HG02798 (cell line): ENCODE measurements at regions not wholly inside any gene's neighbourhood (a gene's known extent, or its start where the extent isn't known, plus 50 kb on each side); places are given as distances from the start of the nearest gene placed in this dataset.

Source experiments
- ATAC-seq: cut with Tn5 transposase; IDR thresholded peaks from one replicate; pipeline ENCODE4 v1.9.1; 2021; ENCODE audit warnings: mild to moderate bottlenecking; ENCODE audit not compliant: unreplicated experiment, poor library complexity

DNA sequence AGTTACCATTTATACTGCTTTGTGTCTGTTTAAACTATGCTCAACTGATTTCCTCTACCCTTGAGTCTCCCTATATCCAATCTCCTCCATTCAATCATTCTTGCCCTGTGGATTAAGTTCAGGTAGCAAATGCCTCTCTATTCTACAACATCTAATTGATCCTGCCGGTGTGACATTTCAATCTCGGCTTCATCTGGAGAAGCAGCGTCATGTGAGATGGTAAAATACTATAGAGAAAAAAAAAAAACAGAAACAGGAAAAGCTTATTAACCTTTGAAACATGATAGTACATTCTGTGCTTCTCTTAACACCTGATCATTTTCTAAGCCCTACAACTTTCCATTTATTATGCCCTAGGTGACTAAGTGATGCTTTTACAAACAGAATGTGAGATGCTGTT, 89.4 kb downstream of the KCTD12 start:
- no peak for ATAC-seq

DNA sequence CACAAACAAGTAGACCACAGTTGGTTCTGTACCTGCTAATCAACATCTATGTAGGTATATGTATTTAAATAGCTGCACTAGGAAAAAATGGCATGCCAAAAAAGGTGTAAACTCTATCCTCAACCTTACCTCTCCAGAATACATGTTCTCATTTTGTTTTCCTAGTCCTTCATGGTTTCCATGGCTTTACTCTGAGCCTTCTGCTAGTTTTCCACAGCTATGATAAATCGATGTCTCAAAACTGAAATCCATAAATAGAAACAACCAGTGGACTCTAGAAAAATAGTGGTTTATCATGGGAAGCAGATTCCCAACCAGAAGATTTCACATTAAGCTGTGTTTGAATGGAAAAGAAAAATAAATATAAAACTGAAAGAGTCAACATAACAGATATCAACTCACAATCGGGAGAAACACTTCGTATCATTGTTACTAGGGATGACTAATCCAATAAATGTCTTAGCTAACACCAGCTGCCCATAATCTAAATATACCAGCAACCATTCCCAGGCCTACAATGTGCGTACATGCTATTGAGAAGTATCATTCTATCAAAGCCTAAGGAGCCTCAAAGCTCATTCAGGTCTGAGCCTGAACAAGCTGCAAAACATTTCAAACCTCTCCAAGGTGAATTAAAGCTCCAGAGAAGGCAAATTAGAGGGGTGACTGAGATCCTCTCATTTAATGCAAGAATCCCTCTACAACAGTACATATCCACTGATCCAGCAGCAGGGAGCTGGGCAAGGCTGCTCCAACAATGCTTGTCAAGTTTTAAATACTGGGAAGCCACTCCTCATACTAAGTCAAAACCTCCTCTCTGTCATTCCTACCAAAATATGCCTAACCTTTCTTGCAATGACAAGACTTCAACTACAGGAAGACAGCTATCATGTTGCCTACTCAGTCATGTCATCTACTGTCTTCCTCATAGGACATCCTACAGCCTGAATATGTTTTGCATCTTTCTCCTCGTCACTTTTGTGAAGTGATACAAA, 90.2 kb downstream of the KCTD12 start:
- no peak for ATAC-seq

DNA sequence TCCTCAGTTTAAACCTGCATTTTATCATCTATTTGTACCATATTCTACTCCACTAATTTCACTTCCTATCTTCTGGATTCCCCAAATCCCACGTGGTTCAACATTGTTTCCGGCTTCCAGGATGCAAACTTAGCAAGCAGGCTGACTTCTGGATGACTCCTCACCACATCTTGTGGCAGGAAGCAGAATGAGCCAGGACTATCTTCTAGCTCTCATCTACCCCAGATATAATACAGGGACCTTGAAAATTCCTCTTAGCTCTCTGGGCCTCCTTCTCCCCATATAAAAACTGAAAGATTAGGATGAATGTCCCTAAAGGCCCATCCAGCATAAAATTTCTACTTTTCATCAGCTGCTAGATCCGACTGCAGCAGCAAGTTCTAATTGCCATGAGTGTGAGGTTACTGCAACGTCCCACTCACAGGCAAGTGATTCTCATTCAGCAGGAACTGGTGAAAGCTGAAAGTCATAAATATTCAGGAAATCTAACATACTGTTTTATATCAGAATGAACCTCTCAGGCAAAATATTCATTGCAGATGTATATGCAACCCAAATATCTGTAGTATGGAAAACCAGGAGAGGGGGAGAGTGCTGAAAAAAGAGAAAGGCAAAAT, 93.4 kb downstream of the KCTD12 start:
- no peak for ATAC-seq

DNA sequence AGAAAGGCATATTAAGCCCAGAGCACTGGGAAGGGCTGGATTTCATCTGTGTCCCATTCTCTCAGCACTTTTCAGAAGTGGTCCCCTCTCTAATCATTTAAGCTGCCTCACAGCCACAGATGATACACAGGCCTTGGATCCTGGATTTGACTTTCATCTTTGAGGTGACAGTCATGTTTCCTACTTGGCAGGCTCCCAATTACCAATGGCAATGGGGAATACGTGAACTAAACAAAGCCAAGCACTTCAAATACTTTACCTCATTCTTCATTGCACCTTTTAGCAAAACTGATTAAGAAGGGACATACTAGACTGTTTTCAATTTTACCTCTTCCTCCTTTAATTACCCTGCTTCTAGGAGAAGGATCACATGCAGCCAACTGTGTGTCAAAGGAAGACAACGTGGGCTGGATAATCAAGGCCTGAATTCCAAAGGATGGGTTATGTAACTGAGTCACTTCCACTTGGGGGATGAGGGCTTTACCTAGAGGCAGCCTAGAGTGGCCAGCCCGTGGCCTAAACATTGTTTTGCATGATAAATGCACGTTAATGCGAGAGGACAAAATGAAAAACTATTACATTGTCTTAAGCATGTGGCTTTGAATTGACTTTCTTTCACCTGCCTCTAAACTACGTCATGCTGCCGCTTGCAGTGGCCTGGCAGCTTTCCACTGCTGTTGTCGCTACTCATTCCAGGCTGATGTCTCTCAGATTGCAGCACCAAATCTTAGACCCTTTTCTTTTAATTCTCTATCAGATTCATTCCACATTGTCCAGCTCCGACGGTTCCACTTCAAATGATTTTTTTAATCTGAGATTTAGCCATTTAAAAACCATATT, 95.0 kb downstream of the KCTD12 start:
- no peak for ATAC-seq

DNA sequence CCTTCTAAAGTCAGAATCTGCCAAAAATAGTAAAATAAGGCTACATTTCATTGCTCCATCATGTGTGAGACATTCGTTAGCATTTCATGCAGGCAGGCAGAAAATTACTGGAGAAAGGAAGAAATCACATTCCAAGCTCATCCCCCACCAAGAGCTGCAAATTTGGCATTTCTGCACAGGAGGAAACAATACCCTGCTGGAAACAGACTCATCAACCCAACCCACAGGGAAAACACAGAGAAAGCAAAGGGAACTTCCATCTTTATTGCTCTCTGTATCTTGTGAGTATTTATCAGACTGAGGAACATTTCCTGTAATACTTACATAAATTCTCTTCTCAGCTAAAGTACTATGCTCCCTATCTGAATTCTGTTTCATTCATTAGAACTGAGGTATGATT, 95.7 kb downstream of the KCTD12 start:
- no peak for ATAC-seq

DNA sequence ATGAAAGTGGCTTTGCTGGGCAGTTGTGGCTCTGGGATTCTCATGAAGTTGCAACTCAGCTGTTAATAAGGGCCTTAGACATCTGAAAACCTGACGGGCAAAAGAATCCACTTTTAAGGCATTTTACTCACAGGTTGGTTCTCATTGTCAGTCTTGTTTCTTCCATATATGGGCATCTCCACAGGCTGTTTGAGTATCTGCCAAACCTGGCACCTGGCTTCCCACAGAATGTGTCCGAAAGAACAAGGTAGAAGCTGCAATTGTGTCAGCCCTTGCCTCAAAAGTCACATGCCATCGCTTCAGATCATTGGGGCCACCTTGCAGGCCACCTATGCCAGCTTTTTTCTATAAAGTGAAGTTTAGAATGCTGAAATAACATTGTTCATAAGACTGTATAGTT, 102.4 kb downstream of the KCTD12 start:
- no peak for ATAC-seq

DNA sequence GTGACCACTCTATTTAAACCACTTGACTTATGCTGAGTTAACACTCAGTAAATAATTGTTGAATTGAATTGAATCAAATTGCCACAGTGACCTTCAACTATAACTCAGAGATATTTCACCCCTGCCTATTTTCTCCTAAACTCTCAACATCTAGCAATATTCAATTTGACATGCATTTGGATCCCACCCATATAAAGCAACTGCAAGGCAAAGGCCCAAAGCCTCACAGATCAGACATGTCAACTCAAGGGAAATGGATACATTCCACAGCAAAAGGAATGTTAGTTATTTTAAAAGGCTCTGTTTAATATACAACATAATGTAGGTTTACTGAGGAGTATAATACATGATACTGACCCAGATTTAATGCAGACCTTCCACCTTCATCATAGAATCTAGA, 107.4 kb downstream of the KCTD12 start:
- no peak for ATAC-seq

DNA sequence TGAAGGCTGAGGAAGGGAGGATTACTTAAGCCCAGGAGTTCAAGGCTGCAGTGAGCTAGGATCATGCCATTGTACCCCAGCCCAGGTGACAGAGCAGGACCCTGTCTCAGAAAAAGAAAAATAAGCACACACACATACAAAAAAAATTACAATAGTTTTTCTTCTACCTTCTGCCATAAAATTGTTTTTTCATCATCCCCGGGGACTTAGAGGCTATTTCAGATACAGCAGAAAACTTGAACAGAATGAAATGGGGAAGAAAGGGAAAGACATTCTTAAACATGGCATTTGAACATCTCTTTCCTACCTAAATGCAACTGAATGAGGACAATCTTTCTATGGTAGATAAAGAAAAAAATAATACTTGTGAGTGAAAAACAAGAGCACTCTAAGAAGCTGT, 109.1 kb downstream of the KCTD12 start:
- ATAC-seq: no peak

DNA sequence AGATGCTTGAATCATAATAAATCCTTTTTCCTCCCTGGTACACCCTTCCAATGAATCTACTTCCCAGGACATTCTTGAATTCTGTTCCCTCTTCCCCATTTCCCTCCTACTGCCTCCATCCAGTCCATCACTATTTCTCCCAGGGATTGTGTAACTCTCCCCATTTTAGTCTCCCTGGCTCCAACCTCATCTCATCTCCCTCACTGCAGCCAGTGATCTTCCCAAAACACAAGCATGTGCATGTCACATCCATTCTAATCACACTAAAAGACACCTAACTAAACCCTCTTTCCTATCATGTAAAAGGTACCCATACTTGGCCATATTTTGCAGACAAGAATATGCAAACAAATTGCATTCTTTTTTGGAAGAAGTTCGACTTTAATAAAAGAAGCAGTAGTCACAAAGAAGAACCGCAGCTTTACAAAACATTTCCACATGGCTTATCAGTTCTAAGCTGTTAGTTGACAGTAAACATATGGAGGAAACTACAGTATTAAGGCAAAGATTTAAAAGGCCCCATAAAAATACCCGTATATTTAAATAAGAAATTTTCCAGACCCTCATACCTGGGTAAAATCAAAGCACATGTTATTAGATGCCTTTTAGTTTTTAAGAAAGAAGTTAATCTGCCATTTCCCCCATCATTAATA, 111.0 kb downstream of the KCTD12 start:
- no peak for ATAC-seq

DNA sequence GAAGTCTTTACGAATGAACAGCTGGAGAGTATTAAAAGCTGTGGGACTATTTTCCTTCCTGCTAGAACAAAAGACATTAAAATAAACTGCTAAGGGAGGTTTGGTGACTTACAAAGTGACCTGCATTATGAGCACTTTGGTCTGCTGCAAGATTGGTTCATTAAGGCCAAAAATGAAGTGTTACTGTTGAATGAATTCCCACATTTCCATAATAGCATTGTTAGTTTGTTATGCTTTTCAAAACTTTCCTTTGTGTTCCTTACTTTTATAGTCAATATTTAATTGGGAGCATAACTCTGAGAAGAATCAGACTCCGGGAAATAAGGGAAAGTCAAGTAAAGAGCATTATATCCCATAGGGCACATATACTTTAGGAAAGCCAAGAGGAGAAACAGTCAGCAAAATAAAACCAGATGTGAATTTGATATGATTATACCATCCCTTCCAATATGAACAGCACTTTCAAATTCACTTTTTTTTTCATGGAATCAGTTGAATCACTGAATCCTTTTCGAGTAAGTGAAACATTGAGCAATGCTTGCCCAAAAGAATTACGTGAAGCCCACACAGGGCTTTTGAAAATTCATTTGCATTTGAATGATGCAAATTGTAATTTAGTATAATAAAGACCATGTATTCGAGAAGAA, 112.6 kb downstream of the KCTD12 start:
- no peak for ATAC-seq

DNA sequence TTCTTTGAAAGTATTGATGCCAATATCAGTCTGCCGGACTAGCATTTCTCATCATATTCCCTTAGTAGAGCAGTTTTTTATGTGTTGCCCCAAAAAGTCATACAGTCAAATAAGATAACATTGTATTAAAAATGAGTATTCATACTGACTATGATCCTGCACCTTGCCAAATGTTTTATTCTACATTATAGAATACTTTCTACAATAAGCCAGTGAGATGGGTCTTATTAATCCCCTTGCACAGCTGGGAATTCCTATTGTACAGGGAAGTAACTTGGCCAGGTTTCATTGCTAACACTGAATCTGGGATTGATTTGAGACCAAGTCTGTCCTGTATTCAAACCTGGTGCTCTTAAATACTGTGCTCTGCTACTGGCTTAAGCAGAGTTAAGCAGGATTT, 114.0 kb downstream of the KCTD12 start:
- ATAC-seq: no peak

DNA sequence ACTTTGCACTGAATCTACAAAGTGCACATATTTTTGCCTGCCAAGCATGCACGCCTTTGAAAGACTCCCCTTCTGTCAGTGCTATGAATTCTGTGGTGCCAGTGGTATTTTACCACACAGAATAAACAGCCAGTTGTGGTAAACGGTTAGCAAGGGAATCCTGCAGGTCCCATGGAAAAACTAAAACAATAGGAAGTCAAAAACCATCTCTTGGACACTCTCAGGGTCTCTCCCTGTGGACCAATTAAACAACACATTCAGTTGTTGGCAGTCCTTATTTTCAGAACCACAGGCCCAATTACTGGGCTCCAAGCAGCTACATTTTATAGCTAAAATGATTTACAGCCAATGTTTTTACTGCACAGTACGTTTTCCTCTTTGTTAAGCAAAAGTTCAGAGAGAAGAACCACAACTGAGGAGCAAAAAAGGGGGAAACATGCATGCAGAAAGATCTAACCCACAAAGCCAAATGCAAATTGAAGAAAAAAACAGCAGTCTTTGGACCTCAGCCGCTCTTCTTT, 116.9 kb downstream of the KCTD12 start:
- ATAC-seq: no peak

DNA sequence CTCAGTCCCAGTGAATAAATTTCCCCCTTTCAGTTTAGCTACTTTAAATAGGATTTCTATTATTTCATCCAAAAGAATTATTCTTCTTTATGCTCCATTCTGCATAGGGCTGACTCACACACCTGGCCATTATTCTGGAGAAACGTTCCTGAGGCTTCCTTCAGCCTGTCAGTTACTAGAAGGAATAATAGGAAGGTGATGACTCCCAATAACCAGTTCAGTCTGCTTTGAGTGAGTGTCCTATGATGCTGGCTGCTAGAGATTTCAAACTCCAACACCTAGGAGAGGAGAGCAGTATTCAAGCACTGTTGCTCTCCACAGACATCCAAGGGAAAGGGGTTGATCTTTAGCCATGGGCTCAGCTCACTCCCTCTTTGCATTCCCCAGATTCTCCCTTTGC, 117.8 kb downstream of the KCTD12 start:
- no peak for ATAC-seq

DNA sequence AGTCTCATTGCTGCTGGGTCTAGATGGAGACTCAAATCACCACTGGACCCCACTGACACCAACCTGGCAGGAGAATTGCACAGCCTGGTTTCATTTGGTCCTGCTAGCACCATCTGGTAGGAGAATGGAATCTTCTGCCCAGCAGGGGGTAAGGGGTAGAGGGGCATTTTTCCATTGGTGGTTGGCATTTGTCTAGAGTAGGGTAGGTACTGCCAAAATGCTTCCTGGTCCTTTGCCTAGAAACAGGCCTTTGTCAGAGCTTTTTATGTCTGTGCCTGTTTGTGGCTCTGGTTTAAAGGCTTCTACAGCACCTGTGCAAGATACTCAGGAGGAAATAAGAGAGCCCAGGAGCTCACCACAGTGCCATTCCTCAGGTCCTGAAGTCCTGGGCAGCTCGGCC, 121.3 kb downstream of the KCTD12 start:
- no peak for ATAC-seq

DNA sequence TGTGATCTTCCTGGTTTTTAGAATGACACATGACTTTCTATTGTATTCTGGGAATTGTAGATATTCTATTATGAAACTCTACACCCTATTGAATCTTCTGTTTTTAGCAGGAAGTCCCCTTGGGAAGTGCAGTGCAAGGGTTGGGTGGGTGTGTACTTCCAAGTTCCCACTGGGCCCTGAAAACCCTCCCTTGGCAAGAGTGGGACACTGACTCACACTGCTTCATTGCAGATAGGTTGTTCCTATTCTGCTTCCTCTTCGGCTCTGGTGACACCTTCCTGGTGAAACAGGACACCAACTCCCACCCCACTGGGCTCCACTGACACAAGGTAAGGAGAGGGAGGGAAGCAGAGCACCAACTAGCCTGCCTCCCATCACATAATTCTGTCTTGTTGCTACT, 121.8 kb downstream of the KCTD12 start:
- no peak for ATAC-seq

DNA sequence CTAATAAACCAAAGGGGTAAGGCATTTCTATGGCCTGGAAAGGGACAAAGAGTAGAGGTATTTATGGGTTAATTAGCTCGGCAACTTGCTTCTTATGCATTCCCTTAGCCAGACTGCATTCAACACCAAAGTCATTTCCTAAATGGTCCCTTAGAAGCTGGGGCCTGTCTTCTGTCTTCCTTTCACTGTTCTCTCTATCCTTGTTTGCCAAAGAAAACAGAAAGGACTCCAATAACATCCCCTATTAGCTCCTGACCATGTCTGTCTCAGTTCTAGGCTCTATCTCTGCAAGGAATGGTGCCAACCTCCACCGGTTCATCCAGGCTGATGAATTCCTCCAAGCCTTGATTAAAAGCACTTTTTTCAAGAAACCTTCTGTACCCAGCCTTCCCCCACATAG, 123.5 kb downstream of the KCTD12 start:
- ATAC-seq: no peak

DNA sequence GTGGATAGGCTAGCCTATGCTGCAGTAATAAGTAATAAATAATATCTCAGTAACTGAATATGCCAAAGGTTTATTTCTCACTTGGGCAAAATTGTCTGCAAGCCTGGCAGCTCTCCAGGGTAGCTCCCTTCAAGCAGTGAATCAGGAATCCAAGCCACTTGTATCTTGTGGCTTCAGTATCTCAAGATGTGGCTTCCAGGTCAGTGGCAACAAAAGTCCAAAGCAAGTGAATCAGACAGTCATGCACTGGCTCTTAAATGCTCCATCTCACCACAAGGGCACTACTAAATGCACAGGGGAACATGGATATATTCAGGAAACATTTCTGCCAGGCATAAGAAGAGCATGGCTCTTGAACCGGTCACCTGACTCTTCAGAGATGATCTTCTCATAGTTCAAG, 126.3 kb downstream of the KCTD12 start:
- no peak for ATAC-seq

DNA sequence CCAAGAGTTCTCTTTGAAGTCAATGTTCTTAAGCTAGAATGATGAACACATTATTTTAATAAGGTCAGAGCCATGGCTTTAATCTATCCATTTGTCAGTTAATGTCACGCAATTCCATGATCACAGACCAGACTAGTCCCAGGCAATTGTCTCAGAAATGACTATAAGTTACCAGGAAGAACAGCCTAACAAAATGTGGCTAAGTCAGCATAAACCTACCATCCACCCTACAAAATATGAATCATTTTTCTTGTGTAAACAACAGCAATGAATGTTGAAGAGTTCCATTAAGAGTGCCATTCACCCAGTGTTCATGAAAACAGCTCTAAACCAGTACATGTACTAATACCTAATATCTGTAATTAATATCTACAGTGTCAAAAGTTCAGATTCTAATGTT, 127.5 kb downstream of the KCTD12 start:
- no peak for ATAC-seq

DNA sequence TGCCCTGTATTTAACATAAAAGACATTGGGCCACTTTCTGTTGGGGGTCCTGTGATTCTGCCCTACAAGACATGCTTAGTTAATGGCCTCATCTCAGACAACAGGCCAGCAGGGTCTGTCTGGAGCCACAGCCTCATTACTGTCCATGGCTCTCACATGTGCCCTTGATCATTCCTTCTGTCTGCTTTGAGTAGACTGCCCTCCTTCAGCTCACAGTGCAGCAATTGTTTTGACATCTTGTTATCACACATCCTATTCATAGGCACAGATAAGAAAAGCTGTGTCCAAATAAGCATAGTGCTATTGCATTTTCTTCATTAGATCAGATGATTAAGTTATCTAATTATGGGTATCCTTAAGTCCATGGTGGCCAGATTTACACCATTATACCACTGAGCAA, 127.9 kb downstream of the KCTD12 start:
- no peak for ATAC-seq

DNA sequence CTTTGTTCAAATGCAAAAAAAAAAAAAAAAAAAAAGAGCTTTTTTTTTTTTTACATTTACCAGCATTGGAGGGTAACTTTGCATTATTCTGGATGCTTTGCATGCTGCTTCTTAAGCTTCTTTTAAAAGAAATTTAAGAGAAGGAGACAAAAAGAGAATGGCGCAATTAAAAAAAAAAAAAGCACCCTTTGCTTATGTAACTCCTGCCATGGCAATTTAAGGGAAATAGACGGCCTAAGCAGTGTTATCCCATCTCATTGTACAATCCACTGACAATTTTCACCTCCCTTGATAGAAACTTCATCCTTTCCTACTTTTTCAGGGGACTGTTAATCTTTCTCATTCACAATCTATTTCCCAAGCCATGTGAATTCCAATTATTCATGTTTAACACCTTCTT, 129.8 kb downstream of the KCTD12 start:
- no peak for ATAC-seq
